Transverse colon (tissue), 4 donors: ENCODE measurements at regions not wholly inside any gene's neighbourhood (a gene's known extent, or its start where the extent isn't known, plus 50 kb on each side); places are given as distances from the start of the nearest gene placed in this dataset.

Source experiments
- POLR2A ChIP-seq: fragments of 450-650 bp; IDR thresholded peaks from one replicate; pipeline ENCODE4 v1.6.1; 2016; ENCODE audit warnings: antibody characterized with exemption, mild to moderate bottlenecking, moderate library complexity
- POLR2AphosphoS5 ChIP-seq, 3 donors: sonication (generic); formaldehyde crosslinking; IDR thresholded peaks; one replicate each; pipeline ENCODE4 v1.6.1; 2016; ENCODE audit warnings: antibody characterized with exemption in 3 of 3
- TF ChIP-seq, protein P1 (sequence below), 5 experiments: fragments of 200-600 bp in 3 of 5; fragments of 450-650 bp in 2 of 5; sonication (generic) in 3 of 5; IDR thresholded peaks; 1 replicate in 2 of 5; 2 replicates in 3 of 5; pipeline ENCODE4 v1.5.1; 2016 to 2017; ENCODE audit warnings: antibody characterized with exemption in 5 of 5, inconsistent platforms in 3 of 5, mild to moderate bottlenecking in 2 of 5, moderate library complexity in 1 of 5

DNA sequence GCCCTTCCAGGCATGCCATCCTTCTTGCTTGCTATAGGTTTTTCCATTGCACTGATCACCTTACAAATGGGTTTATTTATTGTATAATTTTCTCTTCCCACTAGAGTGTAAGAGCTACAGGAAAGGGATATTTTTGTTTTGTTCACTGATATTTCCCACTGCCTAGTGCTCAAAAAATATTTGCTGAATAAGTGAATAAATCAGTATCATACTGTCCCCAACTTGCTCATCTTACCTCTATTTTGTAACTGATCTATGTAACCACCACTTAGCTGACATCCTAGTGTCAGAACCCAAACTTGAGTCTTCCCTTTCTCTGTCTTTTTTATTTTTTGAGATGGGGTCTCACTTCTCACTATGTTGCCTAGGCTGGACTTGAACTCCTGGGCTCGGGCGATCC, 87.6 kb upstream of the TBC1D3K start:
- TF ChIP-seq, protein P1, sequence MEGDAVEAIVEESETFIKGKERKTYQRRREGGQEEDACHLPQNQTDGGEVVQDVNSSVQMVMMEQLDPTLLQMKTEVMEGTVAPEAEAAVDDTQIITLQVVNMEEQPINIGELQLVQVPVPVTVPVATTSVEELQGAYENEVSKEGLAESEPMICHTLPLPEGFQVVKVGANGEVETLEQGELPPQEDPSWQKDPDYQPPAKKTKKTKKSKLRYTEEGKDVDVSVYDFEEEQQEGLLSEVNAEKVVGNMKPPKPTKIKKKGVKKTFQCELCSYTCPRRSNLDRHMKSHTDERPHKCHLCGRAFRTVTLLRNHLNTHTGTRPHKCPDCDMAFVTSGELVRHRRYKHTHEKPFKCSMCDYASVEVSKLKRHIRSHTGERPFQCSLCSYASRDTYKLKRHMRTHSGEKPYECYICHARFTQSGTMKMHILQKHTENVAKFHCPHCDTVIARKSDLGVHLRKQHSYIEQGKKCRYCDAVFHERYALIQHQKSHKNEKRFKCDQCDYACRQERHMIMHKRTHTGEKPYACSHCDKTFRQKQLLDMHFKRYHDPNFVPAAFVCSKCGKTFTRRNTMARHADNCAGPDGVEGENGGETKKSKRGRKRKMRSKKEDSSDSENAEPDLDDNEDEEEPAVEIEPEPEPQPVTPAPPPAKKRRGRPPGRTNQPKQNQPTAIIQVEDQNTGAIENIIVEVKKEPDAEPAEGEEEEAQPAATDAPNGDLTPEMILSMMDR (IDR thresholded peaks at IDR 0.05), result no peak
- no peak for TF ChIP-seq POLR2A
- TF ChIP-seq POLR2AphosphoS5 (IDR thresholded peaks at IDR 0.05), result no peak
